ENCODE measurements at regions not wholly inside any gene's neighbourhood (a gene's known extent, or its start where the extent isn't known, plus 50 kb on each side); places are given as distances from the start of the nearest gene placed in this dataset.

GRCh38 chr3:36219398-36219797, 160.9 kb upstream of the STAC start:
- H3K4me3 ChIP-seq (ENCODE audit: control insufficient read depth, low read depth, low read length): no peak overlapping the region
- TF ChIP-seq CTCF (IDR thresholded peaks at IDR 0.05; ENCODE audit: control insufficient read depth, insufficient read depth, low read depth, low read length, missing control alignments): no peak
- DNase-seq (ENCODE audit: low read depth): peak; percentile 46

GRCh38 chr3:36220173-36220572, 160.1 kb upstream of the STAC start:
- no peak for TF ChIP-seq CTCF (IDR thresholded peaks at IDR 0.05; ENCODE audit: control insufficient read depth, insufficient read depth, low read depth, low read length, missing control alignments)
- no peak for DNase-seq (ENCODE audit: low read depth)
- H3K4me3 ChIP-seq (ENCODE audit: control insufficient read depth, low read depth, low read length): no peak overlapping the region

GRCh38 chr3:36221975-36222374, 158.3 kb upstream of the STAC start:
- H3K4me3 ChIP-seq (ENCODE audit: control insufficient read depth, low read depth, low read length): no peak overlapping the region
- no peak for TF ChIP-seq CTCF (IDR thresholded peaks at IDR 0.05; ENCODE audit: control insufficient read depth, insufficient read depth, low read depth, low read length, missing control alignments)
- no peak for DNase-seq (ENCODE audit: low read depth)

GRCh38 chr3:36227980-36228379, 152.3 kb upstream of the STAC start:
- H3K4me3 ChIP-seq (ENCODE audit: control insufficient read depth, low read depth, low read length): no peak overlapping the region
- TF ChIP-seq CTCF (IDR thresholded peaks at IDR 0.05; ENCODE audit: control insufficient read depth, insufficient read depth, low read depth, low read length, missing control alignments): no peak
- no peak for DNase-seq (ENCODE audit: low read depth)

- DNase-seq (ENCODE audit: low read depth): no peak
- TF ChIP-seq CTCF (IDR thresholded peaks at IDR 0.05; ENCODE audit: control insufficient read depth, insufficient read depth, low read depth, low read length, missing control alignments): no peak
- H3K4me3 ChIP-seq (ENCODE audit: control insufficient read depth, low read depth, low read length): no peak overlapping the region
These were observed 150.8 kb upstream of the STAC start for GRCh38 chr3:36229496-36229895.

- DNase-seq (ENCODE audit: low read depth): no peak
- no peak overlapping the region for H3K4me3 ChIP-seq (ENCODE audit: control insufficient read depth, low read depth, low read length)
- TF ChIP-seq CTCF (IDR thresholded peaks at IDR 0.05; ENCODE audit: control insufficient read depth, insufficient read depth, low read depth, low read length, missing control alignments): no peak
These were observed 147.4 kb upstream of the STAC start for GRCh38 chr3:36232797-36233489.
